Liver (tissue), 8 donors: ENCODE measurements at regions not wholly inside any gene's neighbourhood (a gene's known extent, or its start where the extent isn't known, plus 50 kb on each side); places are given as distances from the start of the nearest gene placed in this dataset.

Experiments
- DNase-seq: peaks from one replicate; pipeline ENCODE4 v3.0.0-alpha.2; 2017; ENCODE audit warnings: low spot score
- H3K27ac ChIP-seq, 2 donors: one replicate each; pipeline ENCODE4 v1.7.0; 2013; ENCODE audit warnings: inconsistent platforms in 2 of 2, low read length in 2 of 2, control low read depth in 1 of 2, low read depth in 1 of 2, mild to moderate bottlenecking in 1 of 2
- H3K27me3 ChIP-seq, 4 donors: one replicate each; pipeline versions ENCODE4 v1.6.1 to v1.7.0; 2013; ENCODE audit warnings: low read length in 3 of 4, inconsistent platforms in 1 of 4, mild to moderate bottlenecking in 1 of 4, moderate library complexity in 1 of 4; ENCODE audit not compliant: control insufficient read depth in 4 of 4, insufficient read depth in 4 of 4
- H3K36me3 ChIP-seq, 4 donors: one replicate each; pipeline versions ENCODE4 v1.6.1 to v1.7.0; 2013; ENCODE audit warnings: low read length in 3 of 4, mild to moderate bottlenecking in 3 of 4, low read depth in 1 of 4, moderate library complexity in 1 of 4; ENCODE audit not compliant: control insufficient read depth in 4 of 4, insufficient read depth in 3 of 4
- H3K4me1 ChIP-seq, 4 donors: one replicate each; pipeline versions ENCODE4 v1.6.1 to v1.7.0; 2013; ENCODE audit warnings: low read length in 3 of 4, mild to moderate bottlenecking in 3 of 4, moderate library complexity in 1 of 4; ENCODE audit not compliant: control insufficient read depth in 4 of 4, insufficient read depth in 4 of 4
- H3K4me3 ChIP-seq, 3 donors: one replicate each; pipeline versions ENCODE4 v1.6.1 to v1.7.0; 2013; ENCODE audit warnings: low read length in 3 of 3, control low read depth in 1 of 3, low read depth in 1 of 3, mild to moderate bottlenecking in 1 of 3
- H3K9ac ChIP-seq, 2 donors: one replicate each; pipeline ENCODE4 v1.7.0; 2013; ENCODE audit warnings: low read length in 2 of 2, mild to moderate bottlenecking in 2 of 2, moderate library complexity in 2 of 2, control low read depth in 1 of 2, low read depth in 1 of 2
- H3K9me3 ChIP-seq, 4 donors: one replicate each; pipeline versions ENCODE4 v1.6.1 to v1.7.0; 2013; ENCODE audit warnings: low read length in 3 of 4; ENCODE audit not compliant: control insufficient read depth in 4 of 4
- ATF3 ChIP-seq: IDR thresholded peaks from 2 replicates; pipeline ENCODE4 v1.6.1; 2016; ENCODE audit warnings: antibody characterized with exemption
- CTCF ChIP-seq: fragments of 150-350 bp; IDR thresholded peaks from 2 replicates; pipeline ENCODE4 v1.5.1; 2017; ENCODE audit warnings: improper control_type of control experiment, low read depth, low read length; ENCODE audit not compliant: missing input control
- EGR1 ChIP-seq, 2 donors: IDR thresholded peaks; 2 replicates each; pipeline ENCODE4 v1.6.1; 2016 to 2018; ENCODE audit warnings: antibody characterized with exemption in 2 of 2, low read depth in 2 of 2
- FOXA1 ChIP-seq: IDR thresholded peaks from 2 replicates; pipeline ENCODE4 v1.6.1; 2016; ENCODE audit warnings: antibody characterized with exemption
- FOXA2 ChIP-seq: IDR thresholded peaks from 2 replicates; pipeline ENCODE4 v1.6.1; 2016; ENCODE audit warnings: antibody characterized with exemption
- GABPA ChIP-seq, 2 donors: IDR thresholded peaks in 1 of 2; conservative IDR thresholded peaks in 1 of 2; 2 replicates each; pipeline ENCODE4 v1.6.1; 2016; ENCODE audit warnings: antibody characterized with exemption in 2 of 2, mild to moderate bottlenecking in 1 of 2, moderate library complexity in 1 of 2
- HNF4A ChIP-seq, 2 donors: conservative IDR thresholded peaks; 2 replicates each; pipeline ENCODE4 v1.6.1; 2016; ENCODE audit warnings: antibody characterized with exemption in 2 of 2, mild to moderate bottlenecking in 2 of 2
- HNF4G ChIP-seq: IDR thresholded peaks from 2 replicates; pipeline ENCODE4 v1.6.1; 2016; ENCODE audit warnings: antibody characterized with exemption
- JUND ChIP-seq, 2 donors: IDR thresholded peaks; 2 replicates each; pipeline ENCODE4 v1.6.1; 2016; ENCODE audit warnings: antibody characterized with exemption in 2 of 2
- NR2F2 ChIP-seq: IDR thresholded peaks from 2 replicates; pipeline ENCODE4 v1.6.1; 2016; ENCODE audit warnings: antibody characterized with exemption
- RAD21 ChIP-seq, 2 donors: IDR thresholded peaks; 2 replicates each; pipeline ENCODE4 v1.6.1; 2016; ENCODE audit warnings: antibody characterized with exemption in 2 of 2, mild to moderate bottlenecking in 2 of 2
- RXRA ChIP-seq, 2 donors: IDR thresholded peaks; 2 replicates each; pipeline ENCODE4 v1.6.1; 2017 to 2018; ENCODE audit warnings: antibody characterized with exemption in 2 of 2, mild to moderate bottlenecking in 1 of 2
- SP1 ChIP-seq: IDR thresholded peaks from 2 replicates; pipeline ENCODE4 v1.6.1; 2018; ENCODE audit warnings: antibody characterized with exemption, mild to moderate bottlenecking
- TAF1 ChIP-seq: conservative IDR thresholded peaks from 2 replicates; pipeline ENCODE4 v1.6.1; 2016; ENCODE audit warnings: antibody characterized with exemption, mild to moderate bottlenecking
- YY1 ChIP-seq: IDR thresholded peaks from 2 replicates; pipeline ENCODE4 v1.6.1; 2016; ENCODE audit warnings: antibody characterized with exemption, mild to moderate bottlenecking
- WGBS: extraction: QIAGEN DNeasy Blood & Tissue Kit; methylation state at CpG from one replicate; pipeline ENCODE4 v1.1.7; 2013; 5-methylcytosine and 5-hydroxymethylcytosine counted together
- TF ChIP-seq, protein P1 (sequence below): IDR thresholded peaks from 2 replicates; pipeline ENCODE4 v1.6.1; 2016; ENCODE audit warnings: antibody characterized with exemption
- TF ChIP-seq, protein P2 (sequence below): IDR thresholded peaks from 2 replicates; pipeline ENCODE4 v1.6.1; 2016; ENCODE audit warnings: antibody characterized with exemption
- TF ChIP-seq, protein P3 (sequence below): IDR thresholded peaks from 2 replicates; pipeline ENCODE4 v1.6.1; 2016; ENCODE audit warnings: antibody characterized with exemption, mild to moderate bottlenecking
- donor health status: healthy.
- donor health status: healthy.
- donor health status: healthy.
- donor health status: healthy.
- donor health status: healthy.

DNA sequence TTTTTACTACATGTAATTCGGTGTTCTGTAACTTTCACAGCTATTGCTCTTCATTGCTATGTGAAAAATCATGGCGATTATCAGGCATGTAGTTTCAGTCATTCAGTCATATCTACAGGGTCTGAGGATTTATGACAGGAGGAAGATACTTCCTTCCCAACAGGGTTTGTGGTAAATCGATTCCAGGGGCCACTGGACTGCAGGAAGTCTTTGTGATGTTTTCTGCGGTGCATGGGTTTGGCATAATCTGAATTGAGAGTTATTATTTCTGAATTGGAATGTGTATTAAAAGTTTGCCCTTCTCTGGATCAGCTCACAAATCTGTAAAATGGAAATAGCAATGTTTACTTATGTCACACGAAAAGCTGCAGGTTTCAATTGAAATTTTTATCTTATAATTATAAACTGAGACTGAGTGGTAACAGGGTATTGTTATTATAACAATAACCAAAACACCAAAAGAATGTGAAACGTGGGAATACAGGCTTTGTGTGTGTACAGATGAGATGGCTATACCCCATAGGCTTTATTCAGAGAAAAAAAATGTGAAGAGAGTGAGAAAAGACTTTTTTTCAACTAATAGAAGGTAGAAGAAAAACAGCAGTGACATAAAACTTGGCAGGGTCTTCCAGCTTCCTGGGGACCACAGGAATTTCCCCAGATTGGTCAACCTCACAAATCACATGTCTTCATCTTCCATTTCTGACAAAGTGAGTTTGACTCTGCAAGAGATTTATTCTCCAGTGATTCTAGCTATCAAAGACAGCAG lies 307.7 kb upstream of the NFE2L3 start:
- H3K9me3 ChIP-seq = no peaks in the 10 kb centered on the region

More for the DNA sequence above, 307.7 kb upstream of the NFE2L3 start:
- TF ChIP-seq HNF4A (conservative IDR thresholded peaks at IDR 0.05) = no peak
- no peak for TF ChIP-seq CTCF
- TF ChIP-seq, protein P1, sequence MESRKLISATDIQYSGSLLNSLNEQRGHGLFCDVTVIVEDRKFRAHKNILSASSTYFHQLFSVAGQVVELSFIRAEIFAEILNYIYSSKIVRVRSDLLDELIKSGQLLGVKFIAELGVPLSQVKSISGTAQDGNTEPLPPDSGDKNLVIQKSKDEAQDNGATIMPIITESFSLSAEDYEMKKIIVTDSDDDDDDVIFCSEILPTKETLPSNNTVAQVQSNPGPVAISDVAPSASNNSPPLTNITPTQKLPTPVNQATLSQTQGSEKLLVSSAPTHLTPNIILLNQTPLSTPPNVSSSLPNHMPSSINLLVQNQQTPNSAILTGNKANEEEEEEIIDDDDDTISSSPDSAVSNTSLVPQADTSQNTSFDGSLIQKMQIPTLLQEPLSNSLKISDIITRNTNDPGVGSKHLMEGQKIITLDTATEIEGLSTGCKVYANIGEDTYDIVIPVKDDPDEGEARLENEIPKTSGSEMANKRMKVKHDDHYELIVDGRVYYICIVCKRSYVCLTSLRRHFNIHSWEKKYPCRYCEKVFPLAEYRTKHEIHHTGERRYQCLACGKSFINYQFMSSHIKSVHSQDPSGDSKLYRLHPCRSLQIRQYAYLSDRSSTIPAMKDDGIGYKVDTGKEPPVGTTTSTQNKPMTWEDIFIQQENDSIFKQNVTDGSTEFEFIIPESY = no peak
- TF ChIP-seq, protein P2, sequence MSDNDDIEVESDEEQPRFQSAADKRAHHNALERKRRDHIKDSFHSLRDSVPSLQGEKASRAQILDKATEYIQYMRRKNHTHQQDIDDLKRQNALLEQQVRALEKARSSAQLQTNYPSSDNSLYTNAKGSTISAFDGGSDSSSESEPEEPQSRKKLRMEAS = no peak
- no peak for TF ChIP-seq TAF1
- no peak for TF ChIP-seq YY1
- TF ChIP-seq HNF4G = no peak
- TF ChIP-seq NR2F2 = no peak
- TF ChIP-seq SP1 = no peak
- TF ChIP-seq ATF3 = no peak
- no peak for TF ChIP-seq RAD21 (IDR thresholded peaks at IDR 0.05)
- no peak for TF ChIP-seq FOXA2
- TF ChIP-seq JUND (IDR thresholded peaks at IDR 0.05) = no peak
- no peak for TF ChIP-seq RXRA (IDR thresholded peaks at IDR 0.05)
- no peak for TF ChIP-seq GABPA (IDR thresholded peaks at IDR 0.05 in 1 of 2, conservative IDR thresholded peaks at IDR 0.05 in 1 of 2)
- no peak for TF ChIP-seq FOXA1
- TF ChIP-seq, protein P3, sequence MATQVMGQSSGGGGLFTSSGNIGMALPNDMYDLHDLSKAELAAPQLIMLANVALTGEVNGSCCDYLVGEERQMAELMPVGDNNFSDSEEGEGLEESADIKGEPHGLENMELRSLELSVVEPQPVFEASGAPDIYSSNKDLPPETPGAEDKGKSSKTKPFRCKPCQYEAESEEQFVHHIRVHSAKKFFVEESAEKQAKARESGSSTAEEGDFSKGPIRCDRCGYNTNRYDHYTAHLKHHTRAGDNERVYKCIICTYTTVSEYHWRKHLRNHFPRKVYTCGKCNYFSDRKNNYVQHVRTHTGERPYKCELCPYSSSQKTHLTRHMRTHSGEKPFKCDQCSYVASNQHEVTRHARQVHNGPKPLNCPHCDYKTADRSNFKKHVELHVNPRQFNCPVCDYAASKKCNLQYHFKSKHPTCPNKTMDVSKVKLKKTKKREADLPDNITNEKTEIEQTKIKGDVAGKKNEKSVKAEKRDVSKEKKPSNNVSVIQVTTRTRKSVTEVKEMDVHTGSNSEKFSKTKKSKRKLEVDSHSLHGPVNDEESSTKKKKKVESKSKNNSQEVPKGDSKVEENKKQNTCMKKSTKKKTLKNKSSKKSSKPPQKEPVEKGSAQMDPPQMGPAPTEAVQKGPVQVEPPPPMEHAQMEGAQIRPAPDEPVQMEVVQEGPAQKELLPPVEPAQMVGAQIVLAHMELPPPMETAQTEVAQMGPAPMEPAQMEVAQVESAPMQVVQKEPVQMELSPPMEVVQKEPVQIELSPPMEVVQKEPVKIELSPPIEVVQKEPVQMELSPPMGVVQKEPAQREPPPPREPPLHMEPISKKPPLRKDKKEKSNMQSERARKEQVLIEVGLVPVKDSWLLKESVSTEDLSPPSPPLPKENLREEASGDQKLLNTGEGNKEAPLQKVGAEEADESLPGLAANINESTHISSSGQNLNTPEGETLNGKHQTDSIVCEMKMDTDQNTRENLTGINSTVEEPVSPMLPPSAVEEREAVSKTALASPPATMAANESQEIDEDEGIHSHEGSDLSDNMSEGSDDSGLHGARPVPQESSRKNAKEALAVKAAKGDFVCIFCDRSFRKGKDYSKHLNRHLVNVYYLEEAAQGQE = no peak
- no peak for TF ChIP-seq EGR1 (IDR thresholded peaks at IDR 0.05; ENCODE audit: low read depth in 2 of 2)
- Histone ChIP-seq H3K27me3 (peaks cover 0 to 4% (median under 1%) of the 10 kb centered on the region in 4 donors), H3K27ac (no peak overlapping the region), H3K9ac (no peak overlapping the region), H3K36me3 (no peaks in the 10 kb centered on the region), H3K4me3 (no peak overlapping the region), H3K4me1 (no peaks in the 10 kb centered on the region)
- DNase-seq = no peak
- 65% methylated on average over 6 of the region's 6 CpGs for WGBS
